ENCODE measurements at regions not wholly inside any gene's neighbourhood (a gene's known extent, or its start where the extent isn't known, plus 50 kb on each side); places are given as distances from the start of the nearest gene placed in this dataset.

GRCh38 chr2:16359961-16360360 lies 305.7 kb downstream of the CYRIA start:
- no peak for TF ChIP-seq CTCF (conservative IDR thresholded peaks at IDR 0.05 in 1 of 2, IDR thresholded peaks at IDR 0.05 in 1 of 2; ENCODE audit: extremely low read depth in 1 of 2, insufficient read depth in 1 of 2, low read depth in 1 of 2, low read length in 2 of 2)
- TF ChIP-seq EZH2 (IDR thresholded peaks at IDR 0.05; ENCODE audit: borderline replicate concordance, low read length), result no peak
